CD4-positive, alpha-beta T cell (primary cell): ENCODE measurements at regions not wholly inside any gene's neighbourhood (a gene's known extent, or its start where the extent isn't known, plus 50 kb on each side); places are given as distances from the start of the nearest gene placed in this dataset.

Experiments used
- ATAC-seq: fragments of 200-7000 bp; cut with Tn5 transposase; one replicate; pipeline ENCODE4 v1.10.0; 2022; ENCODE audit warnings: mild to moderate bottlenecking; ENCODE audit not compliant: poor library complexity
- CTCF ChIA-PET: fragments of 350-600 bp; sonication (Branson Sonifier 250); formaldehyde crosslinking; loops from one replicate; lab custom pipeline; 2021; ENCODE audit warnings: antibody characterized with exemption, inconsistent platforms; lab: Charles Lee
- POLR2A ChIA-PET: fragments of 350-600 bp; sonication (Branson Sonifier 250); formaldehyde crosslinking; loops from one replicate; lab custom pipeline; 2021; ENCODE audit warnings: antibody characterized with exemption, inconsistent platforms; lab: Charles Lee
- DNase-seq, 14 experiments: peaks; one replicate each; pipeline ENCODE4 v3.0.0-alpha.2; 2013 to 2020; ENCODE audit warnings: mixed read lengths in 2 of 14
- H3K27ac ChIP-seq, 2 donors: one replicate each; pipeline versions ENCODE4 v1.5.1 to v1.7.0; 2013; ENCODE audit warnings: low read length in 2 of 2, low read depth in 1 of 2, mild to moderate bottlenecking in 1 of 2
- H3K27me3 ChIP-seq, 2 experiments: 1 replicate in 1 of 2; 2 replicates in 1 of 2; pipeline versions ENCODE4 v1.6.1 to v1.7.0; 2013; ENCODE audit warnings: low read length in 2 of 2, control low read depth in 1 of 2, mild to moderate bottlenecking in 1 of 2, moderate library complexity in 1 of 2; ENCODE audit not compliant: insufficient read depth in 2 of 2, control insufficient read depth in 1 of 2
- H3K36me3 ChIP-seq: one replicate; pipeline ENCODE4 v1.6.1; 2013; ENCODE audit warnings: low read length, control low read depth; ENCODE audit not compliant: insufficient read depth
- H3K4me1 ChIP-seq: one replicate; pipeline ENCODE4 v1.6.1; 2013; ENCODE audit warnings: low read length, control low read depth; ENCODE audit not compliant: insufficient read depth
- H3K4me3 ChIP-seq: one replicate; pipeline ENCODE4 v1.5.1; 2013; ENCODE audit warnings: mild to moderate bottlenecking, low read length, moderate library complexity
- H3K9me3 ChIP-seq, 2 experiments: 1 replicate in 1 of 2; 2 replicates in 1 of 2; pipeline versions ENCODE4 v1.6.1 to v1.7.0; 2013; ENCODE audit warnings: low read length in 2 of 2, mild to moderate bottlenecking in 2 of 2, control low read depth in 1 of 2, moderate library complexity in 1 of 2; ENCODE audit not compliant: control insufficient read depth in 1 of 2, insufficient read depth in 1 of 2
- H3K27ac Mint-ChIP-seq: one replicate; pipeline ENCODE4 v1.8.0; 2020; ENCODE audit warnings: mixed read lengths
- H3K27me3 Mint-ChIP-seq: one replicate; pipeline ENCODE4 v1.8.0; 2021; ENCODE audit warnings: mixed read lengths
- H3K36me3 Mint-ChIP-seq: one replicate; pipeline ENCODE4 v1.8.0; 2021; ENCODE audit warnings: low read depth, mixed read lengths
- H3K4me1 Mint-ChIP-seq: one replicate; pipeline ENCODE4 v1.8.0; 2021; ENCODE audit warnings: low read depth, mixed read lengths
- H3K4me3 Mint-ChIP-seq: one replicate; pipeline ENCODE4 v1.8.0; 2020; ENCODE audit warnings: mild to moderate bottlenecking, mixed read lengths
- H3K9me3 Mint-ChIP-seq: one replicate; pipeline ENCODE4 v1.8.0; 2020; ENCODE audit warnings: mixed read lengths
- intact Hi-C, 2 experiments: fragments of 100-400 bp; cut with DNase I in 1 of 2; cut with micrococcal nuclease in 1 of 2; formaldehyde crosslinking; loops; one replicate each; pipeline versions ENCODE4 v1.15.1 to v1.9.0; 2023 to 2025; cut with DNase I, micrococcal nuclease
- TF ChIP-seq, protein P1 (sequence below): fragments of 200-600 bp; IDR thresholded peaks from one replicate; pipeline ENCODE4 v1.8.0; 2022; ENCODE audit warnings: antibody characterized with exemption, mild to moderate bottlenecking

DNA sequence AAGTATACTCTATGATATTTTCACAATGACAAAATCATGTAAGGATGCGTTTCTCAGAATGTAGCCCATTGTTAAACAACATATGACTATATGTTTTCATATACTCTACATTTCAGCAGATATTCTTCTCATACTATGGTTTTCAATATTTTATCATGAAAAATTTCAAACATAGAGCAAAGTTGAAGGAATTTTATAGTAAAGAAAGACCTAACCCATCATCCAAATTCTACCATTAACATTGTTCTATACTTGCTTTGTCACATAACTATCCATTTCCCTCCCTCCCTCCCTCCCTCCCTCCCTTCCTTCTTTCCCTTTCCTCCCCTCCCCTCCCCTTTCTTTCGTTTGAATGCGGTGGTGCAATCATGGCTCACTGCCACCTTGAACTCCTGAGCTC is 109.4 kb downstream of the FHIP1A start:
- Histone ChIP-seq H3K4me3 (no peak overlapping the region), H3K36me3 (no peaks in the 10 kb centered on the region), H3K4me1 (no peaks in the 10 kb centered on the region), H3K27me3 (no peaks in the 10 kb centered on the region), H3K9me3 (no peaks in the 10 kb centered on the region), H3K27ac (no peak overlapping the region)
- intact Hi-C loops, result no loop called here
- CTCF ChIA-PET, result no interaction called here
- DNase-seq (no peak), ATAC-seq (no peak)
- Mint-ChIP-seq H3K36me3 (no peaks in the 10 kb centered on the region), H3K27ac (no peak overlapping the region), H3K9me3 (no peaks in the 10 kb centered on the region), H3K4me3 (no peak overlapping the region), H3K4me1 (no peaks in the 10 kb centered on the region), H3K27me3 (no peaks in the 10 kb centered on the region)
- TF ChIP-seq, protein P1, sequence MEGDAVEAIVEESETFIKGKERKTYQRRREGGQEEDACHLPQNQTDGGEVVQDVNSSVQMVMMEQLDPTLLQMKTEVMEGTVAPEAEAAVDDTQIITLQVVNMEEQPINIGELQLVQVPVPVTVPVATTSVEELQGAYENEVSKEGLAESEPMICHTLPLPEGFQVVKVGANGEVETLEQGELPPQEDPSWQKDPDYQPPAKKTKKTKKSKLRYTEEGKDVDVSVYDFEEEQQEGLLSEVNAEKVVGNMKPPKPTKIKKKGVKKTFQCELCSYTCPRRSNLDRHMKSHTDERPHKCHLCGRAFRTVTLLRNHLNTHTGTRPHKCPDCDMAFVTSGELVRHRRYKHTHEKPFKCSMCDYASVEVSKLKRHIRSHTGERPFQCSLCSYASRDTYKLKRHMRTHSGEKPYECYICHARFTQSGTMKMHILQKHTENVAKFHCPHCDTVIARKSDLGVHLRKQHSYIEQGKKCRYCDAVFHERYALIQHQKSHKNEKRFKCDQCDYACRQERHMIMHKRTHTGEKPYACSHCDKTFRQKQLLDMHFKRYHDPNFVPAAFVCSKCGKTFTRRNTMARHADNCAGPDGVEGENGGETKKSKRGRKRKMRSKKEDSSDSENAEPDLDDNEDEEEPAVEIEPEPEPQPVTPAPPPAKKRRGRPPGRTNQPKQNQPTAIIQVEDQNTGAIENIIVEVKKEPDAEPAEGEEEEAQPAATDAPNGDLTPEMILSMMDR, result no peak
- POLR2A ChIA-PET, result no interaction called here

DNA sequence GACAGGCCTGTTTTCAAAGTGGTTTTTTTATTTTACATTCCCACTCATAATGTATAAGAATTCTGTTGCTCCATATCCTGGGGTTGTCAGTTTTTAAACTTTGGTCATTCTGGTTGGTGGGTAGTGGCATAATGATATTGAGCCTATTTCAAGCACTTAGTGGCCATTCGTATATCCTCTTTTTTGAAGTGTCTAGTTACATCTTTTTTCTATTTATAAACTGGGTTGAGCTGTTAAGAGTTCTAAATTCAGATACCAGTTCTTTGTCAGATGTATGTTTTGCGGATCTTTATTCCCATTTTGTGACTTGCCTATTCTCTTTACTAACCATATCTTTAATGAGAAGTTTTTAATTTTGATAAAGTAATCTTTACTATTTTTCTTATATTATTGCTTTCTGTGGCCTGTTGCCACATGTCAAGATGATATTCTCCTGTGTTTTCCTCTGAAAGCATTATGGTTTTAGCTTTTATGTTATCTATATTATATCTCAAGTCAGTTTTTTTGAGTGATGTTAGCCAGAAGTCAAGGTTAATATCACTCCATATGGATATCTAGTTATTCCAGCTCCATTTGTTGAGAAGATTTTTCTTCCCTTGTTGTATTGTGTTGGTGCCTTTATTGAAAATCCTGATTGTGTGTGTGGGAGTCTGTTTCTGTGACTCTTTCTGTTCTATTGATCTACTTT is 110.9 kb downstream of the FHIP1A start:
- H3K4me1 ChIP-seq, result no peaks in the 10 kb centered on the region
- peaks cover 6% of the 10 kb centered on the region for H3K4me1 Mint-ChIP-seq
- intact Hi-C loops, result no loop called here
- no peaks in the 10 kb centered on the region for H3K27me3 Mint-ChIP-seq
- no peak overlapping the region for H3K4me3 Mint-ChIP-seq
- no peaks in the 10 kb centered on the region for H3K27me3 ChIP-seq
- ChIA-PET POLR2A (no interaction called here), CTCF (no interaction called here)
- ATAC-seq (no peak), DNase-seq (no peak)
- no peak overlapping the region for H3K4me3 ChIP-seq
- no peak overlapping the region for H3K27ac Mint-ChIP-seq
- no peaks in the 10 kb centered on the region for H3K9me3 ChIP-seq
- TF ChIP-seq, protein P1, result no peak
- H3K36me3 Mint-ChIP-seq, result no peaks in the 10 kb centered on the region
- H3K9me3 Mint-ChIP-seq, result no peaks in the 10 kb centered on the region
- no peak overlapping the region for H3K27ac ChIP-seq
- H3K36me3 ChIP-seq, result no peaks in the 10 kb centered on the region

DNA sequence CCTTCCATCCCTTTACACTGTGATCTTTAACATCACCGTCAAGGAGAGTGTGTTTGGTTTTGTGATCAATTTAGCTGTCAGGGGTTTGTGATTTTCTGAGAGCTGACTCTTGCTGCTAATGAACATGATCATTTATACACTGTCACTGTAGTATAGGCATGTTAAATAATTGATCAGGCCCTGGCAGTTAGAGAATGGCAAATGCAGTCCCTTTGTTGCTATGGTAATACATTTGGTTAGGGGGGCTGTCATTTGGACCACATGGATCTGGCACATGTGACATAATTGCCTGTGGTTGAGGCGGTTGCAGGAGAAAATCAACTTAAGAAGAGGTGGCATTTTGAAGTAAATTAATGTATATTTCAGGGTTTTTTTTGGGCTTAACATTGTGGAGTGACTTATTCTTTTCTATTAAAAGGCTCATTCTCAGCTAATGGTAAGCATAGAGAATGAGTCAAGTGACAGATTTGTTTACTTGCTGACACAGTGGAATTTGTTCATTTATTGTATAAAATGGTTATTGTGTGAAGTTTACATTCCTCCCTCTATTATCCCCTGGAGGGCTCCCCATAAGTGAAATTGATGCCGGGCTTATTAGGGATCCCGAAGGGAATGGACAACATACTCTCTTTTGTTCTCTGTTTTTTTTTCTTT is 114.0 kb downstream of the FHIP1A start:
- Mint-ChIP-seq H3K4me1 (peaks cover 6% of the 10 kb centered on the region), H3K27ac (no peak overlapping the region), H3K9me3 (no peaks in the 10 kb centered on the region), H3K4me3 (no peak overlapping the region), H3K27me3 (no peaks in the 10 kb centered on the region), H3K36me3 (no peaks in the 10 kb centered on the region)
- intact Hi-C loops, result no loop called here
- no peaks in the 10 kb centered on the region for H3K36me3 ChIP-seq
- H3K27me3 ChIP-seq, result no peaks in the 10 kb centered on the region
- ChIA-PET CTCF (no interaction called here), POLR2A (interaction anchor here (0.6 kb wide), 1 partner anchor 578 kb away, joined by 3 read pairs; no protein-coding TSS in a partner anchor)
- DNase-seq, result no peak
- TF ChIP-seq, protein P1, result no peak
- H3K4me1 ChIP-seq, result no peaks in the 10 kb centered on the region
- no peak overlapping the region for H3K27ac ChIP-seq
- ATAC-seq, result no peak
- H3K9me3 ChIP-seq, result no peaks in the 10 kb centered on the region
- no peak overlapping the region for H3K4me3 ChIP-seq
